ENCODE measurements at regions not wholly inside any gene's neighbourhood (a gene's known extent, or its start where the extent isn't known, plus 50 kb on each side); places are given as distances from the start of the nearest gene placed in this dataset.
"Not testable (repeated sequence)": the region's sequence is repeated elsewhere in the genome, so short reads cannot be mapped to it uniquely, and the experiment has no call there.

DNA sequence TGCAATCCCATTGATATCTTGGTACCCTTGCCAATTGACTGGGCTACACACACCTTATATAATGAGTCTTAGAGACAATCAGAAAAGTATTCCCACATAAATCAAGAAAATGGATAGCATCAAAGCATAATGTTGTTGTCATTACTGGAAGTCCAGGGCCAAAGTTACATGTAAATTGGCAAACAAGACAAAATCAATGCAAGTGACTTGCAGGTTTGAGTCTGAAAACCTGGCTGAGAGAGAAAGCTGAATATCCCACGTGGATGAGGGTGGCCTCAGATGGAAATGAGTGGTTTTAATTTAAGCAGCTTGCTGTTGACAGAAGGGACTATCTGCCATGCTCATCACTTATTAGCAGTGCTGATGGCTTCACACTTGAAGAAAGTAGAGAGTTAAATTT lies 324.0 kb upstream of the MON1B start:
- no peaks in the 10 kb centered on the region for H3K9me3 ChIP-seq
- DNase-seq = no peak
- no peaks in the 10 kb centered on the region for H3K36me3 ChIP-seq
- no peak overlapping the region for H3K27ac ChIP-seq
- H3K4me3 ChIP-seq = no peak overlapping the region
- TF ChIP-seq POLR2A (IDR thresholded peaks at IDR 0.05) = no peak
- TF ChIP-seq CTCF (IDR thresholded peaks at IDR 0.05) = no peak
- no peaks in the 10 kb centered on the region for H3K27me3 ChIP-seq
- intact Hi-C loops (cut with DNase I) = no loop called here
- 29 to 38% methylated on average over 1 of the region's 1 CpG for WGBS, 2 donors
- H3K4me1 ChIP-seq = no peaks in the 10 kb centered on the region

DNA sequence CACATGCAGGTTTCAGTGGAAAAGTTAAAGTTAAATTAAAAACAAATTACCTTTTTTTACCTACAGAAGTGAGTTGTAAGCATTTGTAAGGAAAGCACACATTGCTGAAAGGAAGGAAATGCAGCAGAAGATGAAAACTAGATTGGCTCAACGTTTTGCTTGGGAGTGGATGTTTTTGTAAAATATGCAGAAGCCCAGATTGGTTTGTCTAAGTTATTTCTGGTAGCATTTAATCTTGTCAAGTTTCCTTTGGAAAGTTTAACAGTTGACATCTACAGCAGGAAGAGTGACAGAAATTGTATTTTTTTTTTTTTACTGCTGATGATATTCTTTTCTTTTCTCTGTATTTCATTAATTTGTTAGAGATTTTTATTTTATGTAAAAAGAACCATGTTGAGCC lies 315.1 kb upstream of the MON1B start:
- DNase-seq = no peak
- no peak overlapping the region for H3K27ac ChIP-seq
- H3K36me3 ChIP-seq = no peaks in the 10 kb centered on the region
- WGBS, 2 donors = 3 to 7% methylated on average over 1 of the region's 1 CpG
- no peaks in the 10 kb centered on the region for H3K9me3 ChIP-seq
- intact Hi-C loops (cut with DNase I) = no loop called here
- H3K27me3 ChIP-seq = no peaks in the 10 kb centered on the region
- no peaks in the 10 kb centered on the region for H3K4me1 ChIP-seq
- TF ChIP-seq POLR2A (IDR thresholded peaks at IDR 0.05) (no peak), CTCF (IDR thresholded peaks at IDR 0.05) (no peak)
- H3K4me3 ChIP-seq = no peak overlapping the region

- 70 to 78% methylated on average over 4 of the region's 4 CpGs for WGBS, 2 donors
- intact Hi-C loops (cut with DNase I) = no loop called here
- H3K9me3 ChIP-seq = no peaks in the 10 kb centered on the region
- TF ChIP-seq POLR2A (IDR thresholded peaks at IDR 0.05) = no peak
- TF ChIP-seq CTCF (IDR thresholded peaks at IDR 0.05) = no peak
- no peaks in the 10 kb centered on the region for H3K36me3 ChIP-seq
- H3K4me3 ChIP-seq = no peak overlapping the region
- no peaks in the 10 kb centered on the region for H3K27me3 ChIP-seq
- DNase-seq = no peak
- no peak overlapping the region for H3K27ac ChIP-seq
- no peaks in the 10 kb centered on the region for H3K4me1 ChIP-seq
Measured at GRCh38 chr16:76879420-76879819, 311.6 kb upstream of the MON1B start.

DNA sequence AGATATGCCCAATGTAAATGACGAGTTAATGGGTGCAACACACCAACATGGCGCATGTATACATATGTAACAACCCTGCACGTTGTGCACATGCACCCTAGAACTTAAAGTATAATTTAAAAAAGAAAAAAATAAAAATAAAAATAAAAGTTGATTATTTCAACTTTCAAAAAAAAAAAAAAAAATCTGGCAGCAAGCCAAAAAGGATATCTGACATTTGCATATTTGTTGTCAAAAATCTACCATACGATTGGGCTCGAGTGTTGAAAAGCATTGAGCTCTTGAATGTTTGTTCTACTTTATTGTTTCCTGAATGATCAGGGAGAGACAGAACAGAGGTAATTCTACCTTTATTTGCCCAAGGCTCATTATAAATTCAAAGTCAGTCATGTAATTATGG lies 310.5 kb upstream of the MON1B start:
- H3K4me3 ChIP-seq; H3K4me1 ChIP-seq; intact Hi-C loops (cut with DNase I); H3K9me3 ChIP-seq; DNase-seq; H3K27ac ChIP-seq; H3K36me3 ChIP-seq; H3K27me3 ChIP-seq: not testable (repeated sequence)
- 66 to 72% methylated on average over 5 of the region's 5 CpGs for WGBS, 2 donors

DNA sequence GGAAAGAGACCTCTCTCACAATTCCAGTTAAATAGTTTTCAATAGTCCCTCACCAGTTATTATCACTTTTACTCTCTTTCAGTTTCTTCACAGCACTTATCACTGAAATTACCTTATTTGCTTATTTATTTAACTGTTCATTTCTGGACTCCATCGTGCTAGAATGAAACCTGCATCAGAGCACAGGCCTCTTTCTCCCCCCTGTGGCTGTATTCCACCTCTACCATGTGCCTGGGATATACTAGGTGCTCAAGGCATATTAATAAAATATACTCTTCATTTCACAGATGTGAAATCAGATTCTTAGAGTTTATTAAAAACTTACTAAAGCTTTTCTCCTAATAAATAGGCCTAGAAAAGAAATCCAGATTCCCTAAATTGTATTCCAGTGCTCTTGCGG lies 308.9 kb upstream of the MON1B start:
- Histone ChIP-seq H3K36me3 (no peaks in the 10 kb centered on the region), H3K27me3 (no peaks in the 10 kb centered on the region), H3K27ac (no peak overlapping the region), H3K4me1 (no peaks in the 10 kb centered on the region), H3K4me3 (no peak overlapping the region), H3K9me3 (no peaks in the 10 kb centered on the region)
- no peak for TF ChIP-seq POLR2A (IDR thresholded peaks at IDR 0.05)
- TF ChIP-seq CTCF (IDR thresholded peaks at IDR 0.05) = no peak
- 56 to 58% methylated on average over 2 of the region's 2 CpGs for WGBS, 2 donors
- intact Hi-C loops (cut with DNase I) = no loop called here
- DNase-seq = no peak

GRCh38 chr16:76883076-76883475 lies 307.9 kb upstream of the MON1B start:
- Histone ChIP-seq H3K36me3 (no peaks in the 10 kb centered on the region), H3K4me3 (no peak overlapping the region), H3K27me3 (no peaks in the 10 kb centered on the region), H3K27ac (no peak overlapping the region), H3K9me3 (no peaks in the 10 kb centered on the region), H3K4me1 (no peaks in the 10 kb centered on the region)
- no peak for TF ChIP-seq POLR2A (IDR thresholded peaks at IDR 0.05)
- TF ChIP-seq CTCF (IDR thresholded peaks at IDR 0.05) = no peak
- intact Hi-C loops (cut with DNase I) = no loop called here
- DNase-seq = no peak
- 74 to 76% methylated on average over 3 of the region's 3 CpGs for WGBS, 2 donors
